ENCODE measurements at regions not wholly inside any gene's neighbourhood (a gene's known extent, or its start where the extent isn't known, plus 50 kb on each side); places are given as distances from the start of the nearest gene placed in this dataset.

DNA sequence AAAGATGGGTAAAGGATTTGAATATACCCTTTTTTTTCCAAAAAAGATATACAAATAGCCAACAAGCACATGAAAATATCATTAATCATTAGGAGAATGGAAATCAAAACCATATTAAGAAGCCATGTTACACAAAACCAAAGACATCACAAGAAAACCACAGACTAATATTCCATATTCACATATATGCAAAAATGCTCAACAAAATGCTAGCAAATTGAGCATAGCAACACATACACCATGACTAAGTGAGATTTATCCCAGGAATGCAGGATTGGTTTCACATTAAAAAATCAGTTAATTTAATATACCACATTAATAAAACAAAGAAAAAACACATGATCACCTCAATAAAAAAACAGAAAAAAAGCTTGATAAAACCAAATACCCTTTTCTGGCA is 84.7 kb upstream of the LMNTD1 start:
- Mint-ChIP-seq H3K27ac (no peak overlapping the region), H3K36me3 (ENCODE audit: low read depth) (no peaks in the 10 kb centered on the region), H3K27me3 (ENCODE audit: low read depth, poor library complexity) (no peaks in the 10 kb centered on the region), H3K9me3 (peaks cover 39% of the 10 kb centered on the region), H3K4me1 (no peaks in the 10 kb centered on the region), H3K4me3 (no peak overlapping the region)
- DNase-seq = no peak
- TF ChIP-seq, protein P1, sequence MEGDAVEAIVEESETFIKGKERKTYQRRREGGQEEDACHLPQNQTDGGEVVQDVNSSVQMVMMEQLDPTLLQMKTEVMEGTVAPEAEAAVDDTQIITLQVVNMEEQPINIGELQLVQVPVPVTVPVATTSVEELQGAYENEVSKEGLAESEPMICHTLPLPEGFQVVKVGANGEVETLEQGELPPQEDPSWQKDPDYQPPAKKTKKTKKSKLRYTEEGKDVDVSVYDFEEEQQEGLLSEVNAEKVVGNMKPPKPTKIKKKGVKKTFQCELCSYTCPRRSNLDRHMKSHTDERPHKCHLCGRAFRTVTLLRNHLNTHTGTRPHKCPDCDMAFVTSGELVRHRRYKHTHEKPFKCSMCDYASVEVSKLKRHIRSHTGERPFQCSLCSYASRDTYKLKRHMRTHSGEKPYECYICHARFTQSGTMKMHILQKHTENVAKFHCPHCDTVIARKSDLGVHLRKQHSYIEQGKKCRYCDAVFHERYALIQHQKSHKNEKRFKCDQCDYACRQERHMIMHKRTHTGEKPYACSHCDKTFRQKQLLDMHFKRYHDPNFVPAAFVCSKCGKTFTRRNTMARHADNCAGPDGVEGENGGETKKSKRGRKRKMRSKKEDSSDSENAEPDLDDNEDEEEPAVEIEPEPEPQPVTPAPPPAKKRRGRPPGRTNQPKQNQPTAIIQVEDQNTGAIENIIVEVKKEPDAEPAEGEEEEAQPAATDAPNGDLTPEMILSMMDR (IDR thresholded peaks at IDR 0.05) = no peak

DNA sequence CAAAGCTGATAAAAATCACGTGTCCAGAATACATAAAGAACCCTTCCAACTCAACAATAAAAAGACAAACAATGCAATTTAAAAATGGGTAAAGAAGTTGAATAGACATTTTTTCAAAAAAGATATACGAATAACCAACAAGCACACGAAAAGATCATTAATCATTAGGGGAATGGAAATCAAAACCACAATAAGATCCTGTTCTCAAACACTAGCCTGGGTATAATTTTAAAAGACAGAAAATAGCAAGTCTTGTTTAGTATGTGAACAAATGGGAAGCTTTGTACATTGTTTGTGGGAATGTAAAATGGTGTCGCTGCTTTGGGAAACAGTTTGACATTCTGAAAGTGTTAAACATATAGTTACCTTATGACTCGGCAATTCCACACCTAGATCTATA is 86.3 kb upstream of the LMNTD1 start:
- Mint-ChIP-seq H3K36me3 (ENCODE audit: low read depth) (no peaks in the 10 kb centered on the region), H3K27ac (no peak overlapping the region), H3K9me3 (peaks cover 22% of the 10 kb centered on the region), H3K27me3 (ENCODE audit: low read depth, poor library complexity) (peaks cover 3% of the 10 kb centered on the region), H3K4me3 (no peak overlapping the region), H3K4me1 (no peaks in the 10 kb centered on the region)
- no peak for DNase-seq
- TF ChIP-seq, protein P1 (IDR thresholded peaks at IDR 0.05) = no peak

DNA sequence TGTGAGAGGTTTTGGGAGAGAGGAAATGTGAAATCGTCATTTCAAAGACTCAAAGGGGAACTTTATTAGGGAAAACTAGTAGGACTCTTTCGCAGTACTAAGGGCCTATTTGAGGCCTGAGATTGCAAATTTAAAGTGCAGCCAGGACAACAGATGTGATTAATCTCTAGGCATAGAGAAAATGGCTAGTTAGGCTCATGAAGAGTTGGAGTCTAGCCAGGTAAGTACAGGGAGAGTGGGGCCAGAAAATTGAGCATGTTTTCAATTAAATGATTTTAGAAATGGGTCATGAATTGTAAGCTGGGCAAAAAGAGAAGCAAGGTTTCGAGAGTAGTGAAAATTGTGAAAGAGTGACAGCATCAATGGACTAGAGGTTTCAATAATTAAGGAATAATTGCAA is 91.9 kb upstream of the LMNTD1 start:
- DNase-seq = no peak
- Mint-ChIP-seq H3K4me1 (peaks cover 5% of the 10 kb centered on the region), H3K27ac (no peak overlapping the region), H3K36me3 (ENCODE audit: low read depth) (no peaks in the 10 kb centered on the region), H3K9me3 (no peaks in the 10 kb centered on the region), H3K4me3 (no peak overlapping the region), H3K27me3 (ENCODE audit: low read depth, poor library complexity) (peaks cover 10% of the 10 kb centered on the region)
- TF ChIP-seq, protein P1 (IDR thresholded peaks at IDR 0.05) = no peak

DNA sequence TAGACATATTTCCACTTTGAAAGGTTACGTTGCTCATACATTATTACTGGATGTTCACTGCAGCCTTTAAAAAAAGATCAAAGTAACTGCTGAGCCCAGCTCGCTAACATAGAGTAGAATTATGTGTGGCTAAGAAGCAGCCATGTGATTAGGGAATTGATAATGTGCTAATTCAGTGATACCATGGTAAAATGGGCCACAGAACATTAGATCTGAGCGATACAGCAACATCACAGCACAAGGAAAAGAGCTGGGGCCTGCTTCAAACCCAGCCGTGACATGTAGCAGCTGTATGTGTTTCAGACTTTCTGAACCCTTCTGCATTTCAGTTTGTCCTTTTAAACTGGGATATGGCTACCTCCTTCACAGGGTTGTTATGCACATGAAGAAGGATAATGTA is 92.3 kb upstream of the LMNTD1 start:
- no peak overlapping the region for H3K4me3 Mint-ChIP-seq
- TF ChIP-seq, protein P1 (IDR thresholded peaks at IDR 0.05) = no peak
- no peak for DNase-seq
- H3K4me1 Mint-ChIP-seq = peaks cover 5% of the 10 kb centered on the region
- H3K27ac Mint-ChIP-seq = no peak overlapping the region
- H3K27me3 Mint-ChIP-seq (ENCODE audit: low read depth, poor library complexity) = peaks cover 10% of the 10 kb centered on the region
- H3K36me3 Mint-ChIP-seq (ENCODE audit: low read depth) = no peaks in the 10 kb centered on the region
- no peaks in the 10 kb centered on the region for H3K9me3 Mint-ChIP-seq

DNA sequence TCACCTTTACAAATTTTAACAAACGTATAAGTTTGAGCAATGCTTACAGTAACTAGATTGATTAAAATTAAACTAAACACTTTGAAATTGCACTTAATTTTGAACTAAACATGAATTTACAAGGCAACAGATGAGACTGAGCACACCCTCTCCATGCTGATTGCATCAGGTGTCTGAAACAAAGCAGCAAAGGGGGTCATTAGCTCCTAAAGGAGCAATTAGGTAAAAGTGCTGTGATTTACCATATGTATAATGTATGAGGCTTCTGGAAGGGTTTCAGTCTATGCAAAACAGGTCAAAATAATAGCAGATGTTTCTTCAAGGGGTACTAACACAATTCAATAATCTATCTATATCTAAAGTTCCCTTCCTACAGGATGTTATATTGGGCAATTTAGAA is 98.8 kb upstream of the LMNTD1 start:
- peaks cover 5% of the 10 kb centered on the region for H3K27me3 Mint-ChIP-seq (ENCODE audit: low read depth, poor library complexity)
- H3K27ac Mint-ChIP-seq = no peak overlapping the region
- TF ChIP-seq, protein P1 (IDR thresholded peaks at IDR 0.05) = no peak
- H3K36me3 Mint-ChIP-seq (ENCODE audit: low read depth) = no peaks in the 10 kb centered on the region
- H3K4me3 Mint-ChIP-seq = no peak overlapping the region
- peaks cover 5% of the 10 kb centered on the region for H3K4me1 Mint-ChIP-seq
- DNase-seq = no peak
- no peaks in the 10 kb centered on the region for H3K9me3 Mint-ChIP-seq

DNA sequence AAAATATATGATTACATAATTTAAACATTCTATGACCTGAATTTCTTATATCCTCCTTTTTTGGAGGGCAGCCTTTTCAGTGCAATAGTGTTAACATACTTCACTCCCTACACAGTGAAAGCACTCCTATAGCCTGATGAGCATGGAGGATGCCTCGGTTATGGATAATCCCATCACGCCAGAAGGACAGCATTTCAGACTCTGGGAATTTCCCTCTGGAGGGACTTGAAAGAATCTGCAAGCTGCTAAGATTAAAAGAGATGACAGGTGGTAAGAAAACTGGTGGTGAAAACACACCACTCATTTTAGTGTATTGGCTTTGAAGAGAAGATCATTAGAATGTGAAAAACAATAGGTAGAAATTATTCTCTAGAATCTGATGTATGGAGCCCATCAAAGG is 99.3 kb upstream of the LMNTD1 start:
- no peak overlapping the region for H3K4me3 Mint-ChIP-seq

More for the DNA sequence above, 99.3 kb upstream of the LMNTD1 start:
- TF ChIP-seq, protein P1 (IDR thresholded peaks at IDR 0.05) = no peak
- peaks cover 5% of the 10 kb centered on the region for H3K27me3 Mint-ChIP-seq (ENCODE audit: low read depth, poor library complexity)
- no peak overlapping the region for H3K27ac Mint-ChIP-seq
- no peaks in the 10 kb centered on the region for H3K36me3 Mint-ChIP-seq (ENCODE audit: low read depth)
- H3K4me1 Mint-ChIP-seq = peaks cover 6% of the 10 kb centered on the region
- H3K9me3 Mint-ChIP-seq = no peaks in the 10 kb centered on the region
- no peak for DNase-seq

Data from nephron progenitor cell (in vitro differentiated cells).